GM12878 (cell line): ENCODE measurements at regions not wholly inside any gene's neighbourhood (a gene's known extent, or its start where the extent isn't known, plus 50 kb on each side); places are given as distances from the start of the nearest gene placed in this dataset.
A peak's percentile ranks its signal among the peaks of the same experiment; 100 is the strongest.

Experiments used
- ATAC-seq: fragments of 200-7000 bp; cut with Tn5 transposase; 3 replicates; pipeline ENCODE4 v1.9.1; 2020; ENCODE audit warnings: mild to moderate bottlenecking, moderate library complexity
- BruUV-seq: library from RNA; stranded (reverse); fragments of 400-500 nt; replicated peaks from 2 replicates; lab custom pipeline; 2021; lab: Mats Ljungman, UMichigan
- CTCF ChIA-PET: fragments of 300-600 bp; sonication (Branson Sonifier 250); formaldehyde crosslinking; extraction: SDS; loops from one replicate; lab custom pipeline; 2021; ENCODE audit warnings: inconsistent platforms; lab: Yijun Ruan, JAX
- POLR2A ChIA-PET: fragments of 350-600 bp; formaldehyde crosslinking; extraction: SDS; loops from one replicate; lab custom pipeline; 2021; ENCODE audit warnings: inconsistent platforms; lab: Charles Lee
- RAD21 ChIA-PET: fragments of 300-600 bp; sonication (Branson Sonifier 250); formaldehyde crosslinking; loops from one replicate; lab custom pipeline; 2023; ENCODE audit warnings: antibody characterized with exemption; ENCODE audit not compliant: unreplicated experiment; lab: Charles Lee
- SMC1A ChIA-PET: fragments of 300-600 bp; sonication (Branson Sonifier 250); formaldehyde crosslinking; loops from one replicate; lab custom pipeline; 2023; ENCODE audit not compliant: unreplicated experiment, uncharacterized antibody; lab: Charles Lee
- DNase-seq: peaks from one replicate; pipeline ENCODE4 v3.0.0-alpha.2; 2011; ENCODE audit warnings: low read depth, low spot score
- FAIRE-seq: peaks from 3 replicates; lab custom pipeline; 2011; peaks lifted over from hg19 to GRCh38; lab: Jason Lieb, UNC
- H2AFZ ChIP-seq: 2 replicates; pipeline ENCODE4 v1.6.0; 2011; ENCODE audit warnings: low read depth, low read length, control low read depth; ENCODE audit not compliant: control insufficient read depth
- H3K27ac ChIP-seq: 2 replicates; pipeline ENCODE4 v1.5.1; 2011; ENCODE audit warnings: control low read depth; ENCODE audit not compliant: control insufficient read depth, insufficient read depth
- H3K27me3 ChIP-seq, 2 experiments: replicated peaks in 1 of 2; 2 replicates each; pipeline versions ENCODE4 v1.6.0 to v1.6.1; 2011; ENCODE audit warnings: low read length in 1 of 2; ENCODE audit not compliant: control insufficient read depth in 2 of 2, insufficient read depth in 2 of 2
- H3K36me3 ChIP-seq, 2 experiments: 2 replicates each; pipeline ENCODE4 v1.5.1; 2011; ENCODE audit warnings: low read length in 1 of 2; ENCODE audit not compliant: control insufficient read depth in 2 of 2, insufficient read depth in 2 of 2
- H3K4me1 ChIP-seq: 2 replicates; pipeline ENCODE4 v1.6.1; 2011; ENCODE audit warnings: mild to moderate bottlenecking, low read length, moderate library complexity, mixed read lengths; ENCODE audit not compliant: control insufficient read depth, insufficient read depth
- H3K4me2 ChIP-seq: 2 replicates; pipeline ENCODE4 v1.6.0; 2011; ENCODE audit warnings: control low read depth; ENCODE audit not compliant: control insufficient read depth, insufficient read depth
- H3K4me3 ChIP-seq: fragments of 200-600 bp; sonication (generic); 2 replicates; pipeline ENCODE4 v1.5.1; 2016
- H3K79me2 ChIP-seq: 2 replicates; pipeline ENCODE4 v1.6.0; 2011; ENCODE audit warnings: low read length; ENCODE audit not compliant: control insufficient read depth, insufficient read depth
- H3K9ac ChIP-seq: 2 replicates; pipeline ENCODE4 v1.8.0; 2011; ENCODE audit warnings: low read length, control low read depth, mixed read lengths; ENCODE audit not compliant: control insufficient read depth, insufficient read depth
- H3K9me3 ChIP-seq: replicated peaks from 3 replicates; pipeline ENCODE4 v1.5.1; 2011; ENCODE audit warnings: mild to moderate bottlenecking, low read length; ENCODE audit not compliant: control insufficient read depth, insufficient read depth
- H4K20me1 ChIP-seq: 2 replicates; pipeline ENCODE4 v1.6.0; 2011; ENCODE audit not compliant: control insufficient read depth, insufficient read depth
- BHLHE40 ChIP-seq, 2 experiments: fragments of 450-650 bp in 1 of 2; IDR thresholded peaks; 2 replicates each; pipeline ENCODE4 v1.6.1; 2011 to 2017; ENCODE audit warnings: low read depth in 2 of 2, borderline replicate concordance in 1 of 2, improper control_type of control experiment in 1 of 2, low read length in 1 of 2, mild to moderate bottlenecking in 1 of 2
- CTCF ChIP-seq, 3 experiments: IDR thresholded peaks in 2 of 3; conservative IDR thresholded peaks in 1 of 3; 2 replicates each; pipeline ENCODE4 v1.5.1; 2011; ENCODE audit warnings: low read depth in 3 of 3, low read length in 3 of 3, mild to moderate bottlenecking in 3 of 3, control low read depth in 2 of 3, moderate library complexity in 2 of 3, inconsistent platforms in 1 of 3, mixed read lengths in 1 of 3; ENCODE audit not compliant: control insufficient read depth in 2 of 3, insufficient read depth in 1 of 3; ENCODE audit errors: extremely low read depth in 1 of 3
- HDAC2 ChIP-seq: fragments of 200-600 bp; sonication (generic); IDR thresholded peaks from 2 replicates; pipeline ENCODE4 v1.6.1; 2017
- HSF1 ChIP-seq: fragments of 150-350 bp; IDR thresholded peaks from 2 replicates; pipeline ENCODE4 v1.6.1; 2014; ENCODE audit warnings: mild to moderate bottlenecking, low read depth, low read length
- KDM1A ChIP-seq: fragments of 200-600 bp; sonication (generic); IDR thresholded peaks from 2 replicates; pipeline ENCODE4 v1.6.1; 2016; ENCODE audit warnings: borderline replicate concordance
- MTA3 ChIP-seq: IDR thresholded peaks from 2 replicates; pipeline ENCODE4 v1.6.1; 2012; ENCODE audit warnings: low read length, inconsistent platforms, borderline replicate concordance
- MXI1 ChIP-seq: fragments of 150-350 bp; IDR thresholded peaks from 2 replicates; pipeline ENCODE4 v1.6.1; 2011; ENCODE audit warnings: low read depth, mild to moderate bottlenecking, inconsistent platforms, low read length, improper control_type of control experiment
- RAD21 ChIP-seq: IDR thresholded peaks from 2 replicates; pipeline ENCODE4 v1.6.1; 2011; ENCODE audit warnings: mild to moderate bottlenecking, low read depth, low read length, moderate library complexity; ENCODE audit not compliant: insufficient read depth
- RB1 ChIP-seq: fragments of 450-650 bp; formaldehyde crosslinking; IDR thresholded peaks from 2 replicates; pipeline ENCODE4 v1.6.1; 2017; ENCODE audit warnings: mild to moderate bottlenecking, borderline replicate concordance
- SMC3 ChIP-seq: IDR thresholded peaks from 2 replicates; pipeline ENCODE4 v1.6.1; 2011; ENCODE audit warnings: low read length, improper control_type of control experiment, borderline replicate concordance
- WGBS: methylation state at CpG from one replicate; pipeline ENCODE4 v1.1.6; 2016; ENCODE audit warnings: low lambda C conversion rate; ENCODE audit not compliant: insufficient replicate concordance, insufficient coverage; ENCODE audit errors: missing lambda C conversion rate; 5-methylcytosine and 5-hydroxymethylcytosine counted together
- in situ Hi-C: fragments of 300-500 bp; cut with MboI; formaldehyde crosslinking; loops from 9 replicates; pipeline ENCODE4 v1.14.3; 2018; ENCODE audit warnings: mixed read lengths
- intact Hi-C: fragments of 100-400 bp; cut with micrococcal nuclease; formaldehyde crosslinking; loops from one replicate; pipeline ENCODE4 v1.14.2; 2022; ENCODE audit not compliant: unreplicated experiment

GRCh38 chr12:91577586-91578539 is 395.2 kb upstream of the DCN start:
- POLR2A ChIA-PET: no interaction called here
- intact Hi-C loops: loop anchor here (2.0 to 5.0 kb wide), 5 partner anchors 196 to 1073 kb away; no protein-coding TSS in a partner anchor

More at GRCh38 chr12:91577586-91578539, 395.2 kb upstream of the DCN start:
- Histone ChIP-seq H3K4me1 (no peaks in the 10 kb centered on the region), H3K27ac (no peak overlapping the region), H3K79me2 (no peaks in the 10 kb centered on the region), H4K20me1 (no peaks in the 10 kb centered on the region), H3K9ac (no peak overlapping the region), H3K4me3 (no peak overlapping the region; the same call in 1 of the 2 replicates), H3K27me3 (no peaks in the 10 kb centered on the region), H3K4me2 (peak overlapping the region; percentile 81), H3K9me3 (no peaks in the 10 kb centered on the region), H2AFZ (peak overlapping the region; percentile 72), H3K36me3 (no peaks in the 10 kb centered on the region)
- in situ Hi-C loops: loop anchor here (25.0 kb wide), 2 partner anchors 559 to 1059 kb away; partner anchors contain the start of gene BTG1
- ChIA-PET RAD21 (interaction anchor here (0.7 to 3.7 kb wide), 8 partner anchors 9 to 1071 kb away, joined by 3 to 10 read pairs (median 4); no protein-coding TSS in a partner anchor), CTCF (interaction anchor here (0.7 to 2.3 kb wide), 18 partner anchors 9 to 994 kb away, joined by 3 to 9 read pairs (median 3); no protein-coding TSS in a partner anchor), SMC1A (interaction anchor here (0.7 to 2.4 kb wide), 14 partner anchors 9 to 993 kb away, joined by 3 to 13 read pairs (median 4); no protein-coding TSS in a partner anchor)
- TF ChIP-seq MXI1 (no peak), HDAC2 (no peak), KDM1A (no peak), RAD21 (peak; percentile 47; the same call in 1 of the 2 replicates), BHLHE40 (IDR thresholded peaks at IDR 0.05; ENCODE audit: borderline replicate concordance in 1 of 2, low read depth in 2 of 2, low read length in 1 of 2) (peak in 1 of 2 experiments; percentile 27; a peak in 1 of 4 replicates), RB1 (no peak), HSF1 (no peak), MTA3 (no peak), CTCF (IDR thresholded peaks at IDR 0.05 in 2 of 3, conservative IDR thresholded peaks at IDR 0.05 in 1 of 3; ENCODE audit: control insufficient read depth in 2 of 3, extremely low read depth in 1 of 3, insufficient read depth in 1 of 3, low read depth in 3 of 3, low read length in 3 of 3) (peak; percentile 36 to 51 (median 41); a peak in 3 of 6 replicates), SMC3 (peak; percentile 31; the same call in 1 of the 2 replicates)
- 5% methylated on average over 7 of the region's 7 CpGs for WGBS
- ATAC-seq (peak; percentile 73), FAIRE-seq (no peak), DNase-seq (no peak)
- no TSS peak for BruUV-seq
